ENCODE measurements at regions not wholly inside any gene's neighbourhood (a gene's known extent, or its start where the extent isn't known, plus 50 kb on each side); places are given as distances from the start of the nearest gene placed in this dataset.

GRCh38 chr3:187833799-187834578 is 88.7 kb upstream of the BCL6 start:
- TF ChIP-seq SMAD4 (CRISPR knock-in tag; IDR thresholded peaks at IDR 0.05), result no peak
- TF ChIP-seq CTCF (IDR thresholded peaks at IDR 0.05), result no peak
- TF ChIP-seq ZNF219 (CRISPR knock-in tag; IDR thresholded peaks at IDR 0.05; ENCODE audit: borderline replicate concordance), result no peak
- no peak for TF ChIP-seq ZNF671 (CRISPR knock-in tag; IDR thresholded peaks at IDR 0.05)
- TF ChIP-seq E2F5 (CRISPR knock-in tag; IDR thresholded peaks at IDR 0.05), result no peak
- no peak for TF ChIP-seq ZNF232 (CRISPR knock-in tag; IDR thresholded peaks at IDR 0.05)
- no peak for TF ChIP-seq ETV6 (CRISPR knock-in tag; IDR thresholded peaks at IDR 0.05)
- no peak for TF ChIP-seq CREB1 (CRISPR knock-in tag; IDR thresholded peaks at IDR 0.05)
- TF ChIP-seq ZNF512 (CRISPR knock-in tag; IDR thresholded peaks at IDR 0.05; ENCODE audit: borderline replicate concordance), result no peak
- no peak for TF ChIP-seq ZBTB21 (CRISPR knock-in tag; IDR thresholded peaks at IDR 0.05; ENCODE audit: borderline replicate concordance)
- no peak for TF ChIP-seq HMGA2 (CRISPR knock-in tag; IDR thresholded peaks at IDR 0.05)
- no peak for TF ChIP-seq RELA (CRISPR knock-in tag; IDR thresholded peaks at IDR 0.05; ENCODE audit: borderline replicate concordance)
- no peak for TF ChIP-seq E2F1 (CRISPR knock-in tag; IDR thresholded peaks at IDR 0.05)
- Mint-ChIP-seq H3K27ac (no peak overlapping the region), H3K27me3 (ENCODE audit: low read depth) (no peaks in the 10 kb centered on the region), H3K9me3 (peaks cover 5% of the 10 kb centered on the region; the same call in 1 of the 2 replicates), H3K36me3 (peaks cover 8% of the 10 kb centered on the region; the same call in 1 of the 2 replicates), H3K4me3 (no peak overlapping the region), H3K4me1 (no peaks in the 10 kb centered on the region)
- no peak for ATAC-seq
- ChIA-PET POLR2A (no interaction called here), CTCF (no interaction called here)
- DNase-seq (ENCODE audit: low spot score), result no peak

- Mint-ChIP-seq H3K27ac (no peak overlapping the region), H3K4me1 (0 out of 2 replicates have a peak, but pooled peaks cover 3% of the 10 kb centered on the region), H3K9me3 (peaks cover 5% of the 10 kb centered on the region; the same call in 1 of the 2 replicates), H3K36me3 (peaks cover 8% of the 10 kb centered on the region; the same call in 1 of the 2 replicates), H3K4me3 (no peak overlapping the region), H3K27me3 (ENCODE audit: low read depth) (no peaks in the 10 kb centered on the region)
- DNase-seq (ENCODE audit: low spot score) (no peak), ATAC-seq (no peak)
- TF ChIP-seq ZNF532 (CRISPR knock-in tag; IDR thresholded peaks at IDR 0.05; ENCODE audit: borderline replicate concordance), result no peak
- TF ChIP-seq NFATC4 (CRISPR knock-in tag; IDR thresholded peaks at IDR 0.05), result no peak
- TF ChIP-seq PRRX2 (CRISPR knock-in tag; IDR thresholded peaks at IDR 0.05), result no peak
- no peak for TF ChIP-seq GABPB1 (CRISPR knock-in tag; IDR thresholded peaks at IDR 0.05)
- TF ChIP-seq ELF4 (CRISPR knock-in tag; IDR thresholded peaks at IDR 0.05; ENCODE audit: low read depth), result no peak
- ChIA-PET CTCF (interaction anchor here (1.4 kb wide), 1 partner anchor 89 kb away, joined by 3 read pairs; no protein-coding TSS in a partner anchor), POLR2A (no interaction called here)
Observed at GRCh38 chr3:187836823-187837770, 91.8 kb upstream of the BCL6 start.

Data from WTC11 (cell line).